GM12872 (cell line): ENCODE measurements at regions not wholly inside any gene's neighbourhood (a gene's known extent, or its start where the extent isn't known, plus 50 kb on each side); places are given as distances from the start of the nearest gene placed in this dataset.

Source experiments
- CTCF ChIP-seq: IDR thresholded peaks from 3 replicates; pipeline ENCODE4 v1.5.1; 2011; ENCODE audit warnings: low read depth, mild to moderate bottlenecking, low read length, moderate library complexity; ENCODE audit not compliant: insufficient read depth

GRCh38 chr3:59271971-59272370, 222.1 kb upstream of the CFAP20DC start:
- TF ChIP-seq CTCF: no peak

- no peak for TF ChIP-seq CTCF
Observed at GRCh38 chr3:59270921-59271320, 221.1 kb upstream of the CFAP20DC start.

GRCh38 chr3:59270209-59270608, 220.4 kb upstream of the CFAP20DC start:
- no peak for TF ChIP-seq CTCF

- TF ChIP-seq CTCF: no peak
Observed at GRCh38 chr3:59268170-59268569, 218.3 kb upstream of the CFAP20DC start.

- TF ChIP-seq CTCF: no peak
Observed at GRCh38 chr3:59267021-59267420, 217.2 kb upstream of the CFAP20DC start.

- no peak for TF ChIP-seq CTCF
Observed at GRCh38 chr3:59266551-59266950, 216.7 kb upstream of the CFAP20DC start.

- no peak for TF ChIP-seq CTCF
Observed at GRCh38 chr3:59265566-59265965, 215.7 kb upstream of the CFAP20DC start.

- TF ChIP-seq CTCF: no peak
Observed at GRCh38 chr3:59264366-59264765, 214.5 kb upstream of the CFAP20DC start.
